ENCODE measurements at regions not wholly inside any gene's neighbourhood (a gene's known extent, or its start where the extent isn't known, plus 50 kb on each side); places are given as distances from the start of the nearest gene placed in this dataset.

GRCh38 chr14:22194664-22195063 is 394.4 kb downstream of the DAD1 start:
- Histone ChIP-seq H3K9me3 (no peaks in the 10 kb centered on the region), H3K27ac (no peak overlapping the region), H3K4me3 (replicated peaks in 1 of 3) (no peak overlapping the region), H3K4me1 (no peaks in the 10 kb centered on the region), H3K27me3 (no peaks in the 10 kb centered on the region), H3K36me3 (no peaks in the 10 kb centered on the region)
- no peak for TF ChIP-seq POLR2A (IDR thresholded peaks at IDR 0.05)
- no peak for TF ChIP-seq CTCF (IDR thresholded peaks at IDR 0.05)
- intact Hi-C loops (cut with DNase I): no loop called here
- DNase-seq: no peak
- 45 to 52% methylated on average over 2 of the region's 2 CpGs for WGBS, 2 donors

- TF ChIP-seq CTCF (IDR thresholded peaks at IDR 0.05) (no peak), POLR2A (IDR thresholded peaks at IDR 0.05) (no peak)
- Histone ChIP-seq H3K4me1 (no peaks in the 10 kb centered on the region), H3K36me3 (no peaks in the 10 kb centered on the region), H3K27me3 (no peaks in the 10 kb centered on the region), H3K9me3 (no peaks in the 10 kb centered on the region), H3K27ac (no peak overlapping the region), H3K4me3 (replicated peaks in 1 of 3) (no peak overlapping the region)
- intact Hi-C loops (cut with DNase I): no loop called here
- DNase-seq: no peak
- 86 to 91% methylated on average over 10 of the region's 10 CpGs for WGBS, 2 donors
These were observed 398.4 kb downstream of the DAD1 start for GRCh38 chr14:22190411-22191191.

- H3K27ac ChIP-seq: no peak overlapping the region
- no peaks in the 10 kb centered on the region for H3K27me3 ChIP-seq
- DNase-seq: no peak
- intact Hi-C loops (cut with DNase I): no loop called here
- 85 to 89% methylated on average over 3 of the region's 3 CpGs for WGBS, 2 donors
- no peak overlapping the region for H3K4me3 ChIP-seq (replicated peaks in 1 of 3)
- TF ChIP-seq POLR2A (IDR thresholded peaks at IDR 0.05) (no peak), CTCF (IDR thresholded peaks at IDR 0.05) (no peak)
- no peaks in the 10 kb centered on the region for H3K36me3 ChIP-seq
- no peaks in the 10 kb centered on the region for H3K9me3 ChIP-seq
- H3K4me1 ChIP-seq: no peaks in the 10 kb centered on the region
These were observed 399.1 kb downstream of the DAD1 start for GRCh38 chr14:22189881-22190280.

GRCh38 chr14:22188318-22188717 is 400.7 kb downstream of the DAD1 start:
- TF ChIP-seq POLR2A (IDR thresholded peaks at IDR 0.05) (no peak), CTCF (IDR thresholded peaks at IDR 0.05) (no peak)
- Histone ChIP-seq H3K9me3 (no peaks in the 10 kb centered on the region), H3K27ac (no peak overlapping the region), H3K4me3 (replicated peaks in 1 of 3) (no peak overlapping the region), H3K4me1 (no peaks in the 10 kb centered on the region), H3K36me3 (no peaks in the 10 kb centered on the region), H3K27me3 (no peaks in the 10 kb centered on the region)
- WGBS, 2 donors: 89 to 91% methylated on average over 4 of the region's 4 CpGs
- intact Hi-C loops (cut with DNase I): no loop called here
- DNase-seq: no peak

- no peak for DNase-seq
- no peak for TF ChIP-seq POLR2A (IDR thresholded peaks at IDR 0.05)
- intact Hi-C loops (cut with DNase I): no loop called here
- WGBS, 2 donors: 75 to 82% methylated on average over 3 of the region's 3 CpGs
- Histone ChIP-seq H3K4me3 (replicated peaks in 1 of 3) (no peak overlapping the region), H3K9me3 (no peaks in the 10 kb centered on the region), H3K27me3 (no peaks in the 10 kb centered on the region), H3K27ac (no peak overlapping the region), H3K36me3 (no peaks in the 10 kb centered on the region), H3K4me1 (no peaks in the 10 kb centered on the region)
These were observed 403.2 kb downstream of the DAD1 start for GRCh38 chr14:22185789-22186188.
